Type B pancreatic cell (in vitro differentiated cells): ENCODE measurements at regions not wholly inside any gene's neighbourhood (a gene's known extent, or its start where the extent isn't known, plus 50 kb on each side); places are given as distances from the start of the nearest gene placed in this dataset.

Source experiments
- DNase-seq: peaks from one replicate; pipeline ENCODE4 v3.0.0; 2021; ENCODE audit warnings: mixed read lengths; ENCODE audit not compliant: unreplicated experiment; ENCODE audit errors: extremely low spot score
- H3K27ac Mint-ChIP-seq: 2 replicates; pipeline ENCODE4 v1.8.0; 2021; ENCODE audit warnings: mild to moderate bottlenecking, mixed read lengths
- H3K27me3 Mint-ChIP-seq: 2 replicates; pipeline ENCODE4 v1.8.0; 2021; ENCODE audit warnings: mixed read lengths
- H3K36me3 Mint-ChIP-seq: 2 replicates; pipeline ENCODE4 v1.8.0; 2021; ENCODE audit warnings: mixed read lengths
- H3K4me1 Mint-ChIP-seq: one replicate; pipeline ENCODE4 v1.8.0; 2021; ENCODE audit warnings: mixed read lengths; ENCODE audit not compliant: unreplicated experiment
- H3K4me3 Mint-ChIP-seq: 2 replicates; pipeline ENCODE4 v1.8.0; 2021; ENCODE audit warnings: mild to moderate bottlenecking, mixed read lengths
- H3K9me3 Mint-ChIP-seq: 2 replicates; pipeline ENCODE4 v1.8.0; 2021; ENCODE audit warnings: mixed read lengths
- CTCF ChIP-seq: fragments of 200-600 bp; sonication (generic); conservative IDR thresholded peaks from 2 replicates; pipeline ENCODE4 v1.5.0; 2021; ENCODE audit warnings: antibody characterized with exemption, mild to moderate bottlenecking

- no peak for TF ChIP-seq CTCF
- Mint-ChIP-seq H3K27ac (no peak overlapping the region), H3K36me3 (no peaks in the 10 kb centered on the region), H3K4me3 (no peak overlapping the region), H3K9me3 (no peaks in the 10 kb centered on the region), H3K27me3 (no peaks in the 10 kb centered on the region), H3K4me1 (peaks cover 5% of the 10 kb centered on the region)
- DNase-seq, result no peak
Measured at GRCh38 chr11:103587901-103588788, 448.3 kb upstream of the DDI1 start.

GRCh38 chr11:103591554-103591953, 444.9 kb upstream of the DDI1 start:
- H3K9me3 Mint-ChIP-seq, result peaks cover 6% of the 10 kb centered on the region
- H3K4me1 Mint-ChIP-seq, result peaks cover 5% of the 10 kb centered on the region
- no peak for DNase-seq
- no peak overlapping the region for H3K4me3 Mint-ChIP-seq
- no peak for TF ChIP-seq CTCF
- no peak overlapping the region for H3K27ac Mint-ChIP-seq
- no peaks in the 10 kb centered on the region for H3K36me3 Mint-ChIP-seq
- H3K27me3 Mint-ChIP-seq, result no peaks in the 10 kb centered on the region

GRCh38 chr11:103594283-103594682, 442.2 kb upstream of the DDI1 start:
- no peak overlapping the region for H3K4me3 Mint-ChIP-seq
- H3K36me3 Mint-ChIP-seq, result no peaks in the 10 kb centered on the region
- peaks cover 6% of the 10 kb centered on the region for H3K9me3 Mint-ChIP-seq
- no peaks in the 10 kb centered on the region for H3K4me1 Mint-ChIP-seq
- DNase-seq, result no peak
- no peaks in the 10 kb centered on the region for H3K27me3 Mint-ChIP-seq
- no peak for TF ChIP-seq CTCF
- H3K27ac Mint-ChIP-seq, result no peak overlapping the region

- peaks cover under 1% of the 10 kb centered on the region for H3K27me3 Mint-ChIP-seq
- H3K4me3 Mint-ChIP-seq, result no peak overlapping the region
- no peak for DNase-seq
- no peaks in the 10 kb centered on the region for H3K4me1 Mint-ChIP-seq
- TF ChIP-seq CTCF, result no peak
- H3K36me3 Mint-ChIP-seq, result no peaks in the 10 kb centered on the region
- peaks cover 6% of the 10 kb centered on the region for H3K9me3 Mint-ChIP-seq
- no peak overlapping the region for H3K27ac Mint-ChIP-seq
Measured at GRCh38 chr11:103596315-103596714, 440.1 kb upstream of the DDI1 start.

GRCh38 chr11:103601225-103601846, 435.1 kb upstream of the DDI1 start:
- H3K4me1 Mint-ChIP-seq, result no peaks in the 10 kb centered on the region
- no peak overlapping the region for H3K27ac Mint-ChIP-seq
- no peaks in the 10 kb centered on the region for H3K9me3 Mint-ChIP-seq
- TF ChIP-seq CTCF, result peak; percentile 92
- no peak for DNase-seq
- no peaks in the 10 kb centered on the region for H3K36me3 Mint-ChIP-seq
- peaks cover 12% of the 10 kb centered on the region for H3K27me3 Mint-ChIP-seq
- H3K4me3 Mint-ChIP-seq, result no peak overlapping the region
